Stimulated activated naive CD8-positive, alpha-beta T cell treated with anti-CD3 and anti-CD28 coated beads, Interleukin-15, amount 100 ng/mL, for 72 hours (primary cell): ENCODE measurements at regions not wholly inside any gene's neighbourhood (a gene's known extent, or its start where the extent isn't known, plus 50 kb on each side); places are given as distances from the start of the nearest gene placed in this dataset.
"Not testable (repeated sequence)": the region's sequence is repeated elsewhere in the genome, so short reads cannot be mapped to it uniquely, and the experiment has no call there.

Source experiments
- ATAC-seq: fragments of 150-1000 bp; cut with Tn5 transposase; 2 replicates; pipeline ENCODE4 v1.10.0; 2021; ENCODE audit warnings: mild to moderate bottlenecking, moderate library complexity
- DNase-seq, 2 donors: peaks; one replicate each; pipeline ENCODE4 v3.0.0; 2021 to 2022
- H3K27ac Mint-ChIP-seq, 2 donors: one replicate each; pipeline ENCODE4 v1.8.0; 2022; ENCODE audit warnings: mild to moderate bottlenecking in 2 of 2, mixed read lengths in 2 of 2, moderate library complexity in 2 of 2
- H3K27me3 Mint-ChIP-seq: one replicate; pipeline ENCODE4 v1.8.0; 2022; ENCODE audit warnings: mixed read lengths
- H3K4me1 Mint-ChIP-seq: one replicate; pipeline ENCODE4 v1.8.0; 2022; ENCODE audit warnings: mild to moderate bottlenecking, mixed read lengths
- H3K4me3 Mint-ChIP-seq, 2 donors: one replicate each; pipeline ENCODE4 v1.8.0; 2022; ENCODE audit warnings: mild to moderate bottlenecking in 2 of 2, mixed read lengths in 2 of 2, moderate library complexity in 1 of 2
- H3K9me3 Mint-ChIP-seq, 2 donors: one replicate each; pipeline ENCODE4 v1.8.0; 2022; ENCODE audit warnings: mixed read lengths in 2 of 2

- no peaks in the 10 kb centered on the region for H3K4me1 Mint-ChIP-seq
- ATAC-seq (no peak), DNase-seq (no peak)
- no peak overlapping the region for H3K27ac Mint-ChIP-seq
- no peaks in the 10 kb centered on the region for H3K27me3 Mint-ChIP-seq
- H3K9me3 Mint-ChIP-seq, result peaks cover 0 to 5% of the 10 kb centered on the region in 2 donors
- H3K4me3 Mint-ChIP-seq, result no peak overlapping the region
These were observed 81.3 kb upstream of the AGR3 start for GRCh38 chr7:16963044-16963443.

GRCh38 chr7:16965697-16966096, 83.9 kb upstream of the AGR3 start:
- ATAC-seq, H3K9me3 Mint-ChIP-seq: not testable (repeated sequence)

DNA sequence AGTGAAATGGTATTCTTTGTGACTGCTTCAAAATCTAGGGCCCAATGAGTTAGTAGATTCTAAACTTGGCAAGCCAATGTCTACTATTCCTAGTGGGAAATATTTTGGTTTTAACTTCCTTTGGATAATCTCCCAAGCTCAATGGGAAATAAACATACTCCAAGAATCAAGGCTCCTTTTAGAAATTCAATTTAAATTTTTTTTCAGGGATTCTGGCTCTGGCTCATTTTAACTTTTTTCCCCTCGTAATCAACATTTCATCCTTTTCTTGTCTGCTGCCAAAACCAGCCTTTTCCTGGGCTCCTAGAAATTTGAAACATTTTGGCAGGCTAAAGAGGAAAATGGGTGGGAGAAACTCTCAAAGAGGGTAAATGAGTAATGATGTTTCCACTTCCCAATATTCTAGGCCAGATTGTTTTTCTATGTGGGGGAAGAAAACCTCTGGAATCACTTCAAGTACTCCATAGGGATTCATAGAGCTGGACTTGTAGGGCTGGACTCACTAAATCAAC, 85.6 kb upstream of the AGR3 start:
- ATAC-seq (no peak), DNase-seq (no peak)
- H3K9me3 Mint-ChIP-seq, result no peaks in the 10 kb centered on the region
- H3K4me3 Mint-ChIP-seq, result no peak overlapping the region
- peaks cover 13% of the 10 kb centered on the region for H3K27me3 Mint-ChIP-seq
- H3K4me1 Mint-ChIP-seq, result no peaks in the 10 kb centered on the region
- H3K27ac Mint-ChIP-seq, result no peak overlapping the region

More at GRCh38 chr7:16965697-16966096, 83.9 kb upstream of the AGR3 start:
- DNase-seq, H3K27ac Mint-ChIP-seq, H3K4me3 Mint-ChIP-seq, H3K27me3 Mint-ChIP-seq, H3K4me1 Mint-ChIP-seq: not testable (repeated sequence)

DNA sequence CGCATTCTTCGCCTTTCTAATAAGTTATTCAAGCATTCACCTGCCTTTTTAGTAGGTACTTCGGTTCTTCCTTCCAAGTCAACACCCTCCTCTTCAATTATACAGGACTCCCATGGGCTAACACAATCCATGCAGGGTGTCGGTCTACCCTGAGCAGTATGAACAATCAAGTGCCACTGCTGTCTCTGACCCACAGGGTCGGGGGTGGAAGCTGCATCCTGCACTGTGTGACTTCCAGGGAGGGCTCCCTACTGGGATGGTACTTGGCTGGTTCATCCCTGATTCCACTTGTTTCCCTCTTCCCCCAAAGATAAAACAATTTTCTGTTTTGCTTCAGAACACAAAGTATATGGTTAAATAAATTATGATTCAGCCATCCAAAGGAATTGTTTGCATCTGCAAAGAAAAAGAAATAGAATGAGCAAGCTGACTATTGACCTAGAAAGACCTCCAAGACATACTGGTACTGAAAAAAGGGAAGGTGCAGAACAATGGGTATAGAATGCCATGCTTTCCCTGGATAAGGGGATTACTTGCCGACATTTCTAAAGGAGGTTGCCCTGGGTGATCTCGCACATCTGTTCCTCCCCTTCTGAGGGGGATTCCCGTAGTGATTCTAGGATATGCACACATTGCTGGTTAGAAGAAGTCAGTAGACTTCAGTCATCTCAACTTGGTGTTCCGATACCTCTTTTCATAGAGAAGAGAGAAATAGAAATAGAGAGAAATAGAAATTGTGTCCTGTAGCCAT, 89.1 kb upstream of the AGR3 start:
- DNase-seq (no peak), ATAC-seq (no peak)
- Mint-ChIP-seq H3K9me3 (no peaks in the 10 kb centered on the region), H3K27me3 (peaks cover 13% of the 10 kb centered on the region), H3K4me3 (no peak overlapping the region), H3K27ac (no peak overlapping the region), H3K4me1 (no peaks in the 10 kb centered on the region)

- H3K27ac Mint-ChIP-seq, result no peak overlapping the region
- H3K4me1 Mint-ChIP-seq, result no peaks in the 10 kb centered on the region
- no peak for DNase-seq
- no peaks in the 10 kb centered on the region for H3K9me3 Mint-ChIP-seq
- peaks cover 17% of the 10 kb centered on the region for H3K27me3 Mint-ChIP-seq
- H3K4me3 Mint-ChIP-seq, result no peak overlapping the region
- ATAC-seq, result peak; percentile 39
These were observed 93.9 kb upstream of the AGR3 start for GRCh38 chr7:16975712-16976111.

DNA sequence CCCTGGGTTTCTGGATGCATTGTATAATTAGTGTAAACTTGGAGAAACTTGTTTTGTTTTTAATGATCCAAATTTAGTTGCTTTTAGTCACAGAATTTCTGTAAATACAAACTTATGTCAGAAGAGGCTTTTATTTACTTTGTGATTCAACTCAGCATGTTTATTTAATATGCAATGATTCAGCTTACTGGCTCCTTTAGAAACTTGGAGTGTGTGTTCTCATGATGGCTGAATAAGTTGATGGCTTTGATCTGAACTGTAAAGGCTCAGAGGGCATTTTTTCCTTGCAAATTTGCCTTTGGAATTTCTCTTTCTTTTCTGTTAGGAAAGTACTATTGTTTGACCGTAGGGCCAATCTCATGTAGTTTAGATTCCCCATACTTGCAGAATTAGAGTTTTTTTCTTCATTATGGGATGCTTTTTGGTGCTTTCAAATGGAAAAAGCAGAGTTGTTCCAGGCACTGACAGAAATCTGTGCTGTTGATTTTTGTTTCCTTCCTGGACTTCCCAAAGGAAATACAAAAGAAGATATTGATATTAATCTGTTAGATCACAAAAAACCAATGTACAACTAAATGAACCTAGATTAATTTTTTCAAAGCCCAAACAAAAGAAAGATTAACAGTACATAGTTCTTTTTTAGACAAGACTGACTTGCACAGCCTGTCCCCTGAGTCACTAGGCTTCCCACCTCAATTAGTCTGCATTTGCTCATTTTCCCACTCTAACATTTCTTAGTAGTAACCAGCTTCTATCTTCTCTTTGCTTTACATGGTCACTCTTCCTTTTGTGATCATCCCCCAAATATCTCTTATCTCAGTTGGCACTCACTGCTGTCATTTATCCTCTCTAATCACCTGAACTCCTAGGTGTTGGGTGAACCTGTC, 96.8 kb upstream of the AGR3 start:
- H3K4me3 Mint-ChIP-seq, result no peak overlapping the region
- peak overlapping the region in 1 of 2 donors; percentile 7 for H3K27ac Mint-ChIP-seq
- DNase-seq (no peak), ATAC-seq (no peak)
- peaks cover 17% of the 10 kb centered on the region for H3K27me3 Mint-ChIP-seq
- no peaks in the 10 kb centered on the region for H3K9me3 Mint-ChIP-seq
- H3K4me1 Mint-ChIP-seq, result peaks cover 10% of the 10 kb centered on the region

DNA sequence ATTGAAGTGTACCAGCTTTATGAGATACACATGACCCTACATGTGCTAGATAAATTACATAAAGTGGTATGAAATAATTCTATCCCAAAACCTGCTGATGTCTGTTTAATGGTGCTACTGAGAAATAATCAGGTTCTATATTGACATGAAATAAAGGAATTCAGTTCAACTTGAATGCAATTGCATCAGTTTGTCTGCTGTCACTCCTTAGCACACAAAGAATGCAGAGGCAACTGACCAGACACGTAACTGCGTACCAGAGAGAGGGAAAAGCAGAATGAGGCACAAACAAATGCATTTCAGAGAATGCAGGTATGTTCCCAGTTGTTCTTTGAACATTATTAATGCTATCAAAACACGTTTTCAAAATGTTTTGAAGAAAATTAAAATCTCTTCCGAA, 98.8 kb upstream of the AGR3 start:
- peaks cover 21% of the 10 kb centered on the region for H3K27me3 Mint-ChIP-seq
- ATAC-seq, result no peak
- no peak overlapping the region for H3K4me3 Mint-ChIP-seq
- H3K27ac Mint-ChIP-seq, result no peak overlapping the region
- no peaks in the 10 kb centered on the region for H3K9me3 Mint-ChIP-seq
- peaks cover 10% of the 10 kb centered on the region for H3K4me1 Mint-ChIP-seq
- no peak for DNase-seq

- Mint-ChIP-seq H3K4me3 (peak overlapping the region; percentile 20 to 28), H3K27ac (peak overlapping the region in 1 of 2 donors; percentile 17), H3K9me3 (no peaks in the 10 kb centered on the region), H3K4me1 (peaks cover 10% of the 10 kb centered on the region), H3K27me3 (peaks cover 32% of the 10 kb centered on the region)
- ATAC-seq (no peak), DNase-seq (peak; percentile 7 to 21)
These were observed 101.0 kb upstream of the AGR3 start for GRCh38 chr7:16982640-16983350.

DNA sequence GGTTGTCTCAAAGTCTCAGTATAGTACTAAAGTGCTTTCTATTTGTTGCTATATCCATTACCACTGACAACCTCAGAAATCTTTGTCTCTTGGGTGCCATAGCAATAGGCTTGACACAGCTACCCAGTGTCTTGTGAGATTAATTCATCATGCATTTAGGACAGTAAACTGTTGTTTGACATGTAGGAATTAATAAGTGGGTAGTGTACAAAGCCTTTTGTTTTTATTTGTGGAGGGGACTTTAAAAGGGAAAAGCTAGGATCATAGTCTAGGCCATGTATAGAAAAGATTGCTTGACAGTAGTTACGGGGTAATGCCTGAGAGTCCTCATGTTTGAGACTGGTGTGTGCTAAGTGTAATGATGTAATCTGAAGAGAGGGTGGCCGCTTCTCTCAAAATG, 102.6 kb upstream of the AGR3 start:
- Mint-ChIP-seq H3K4me1 (peaks cover 10% of the 10 kb centered on the region), H3K4me3 (no peak overlapping the region), H3K27ac (no peak overlapping the region), H3K27me3 (peaks cover 33% of the 10 kb centered on the region), H3K9me3 (no peaks in the 10 kb centered on the region)
- ATAC-seq (no peak), DNase-seq (no peak)

GRCh38 chr7:16985621-16986020, 103.8 kb upstream of the AGR3 start:
- Mint-ChIP-seq H3K27me3 (peaks cover 40% of the 10 kb centered on the region), H3K9me3 (no peaks in the 10 kb centered on the region), H3K4me3 (no peak overlapping the region), H3K4me1 (peaks cover 10% of the 10 kb centered on the region), H3K27ac (peak overlapping the region in 1 of 2 donors; percentile 57)
- no peak for DNase-seq
- no peak for ATAC-seq

GRCh38 chr7:16986755-16987154, 105.0 kb upstream of the AGR3 start:
- no peaks in the 10 kb centered on the region for H3K9me3 Mint-ChIP-seq
- DNase-seq (no peak), ATAC-seq (no peak)
- H3K4me1 Mint-ChIP-seq, result peaks cover 10% of the 10 kb centered on the region
- no peak overlapping the region for H3K4me3 Mint-ChIP-seq
- peaks cover 40% of the 10 kb centered on the region for H3K27me3 Mint-ChIP-seq
- no peak overlapping the region for H3K27ac Mint-ChIP-seq

DNA sequence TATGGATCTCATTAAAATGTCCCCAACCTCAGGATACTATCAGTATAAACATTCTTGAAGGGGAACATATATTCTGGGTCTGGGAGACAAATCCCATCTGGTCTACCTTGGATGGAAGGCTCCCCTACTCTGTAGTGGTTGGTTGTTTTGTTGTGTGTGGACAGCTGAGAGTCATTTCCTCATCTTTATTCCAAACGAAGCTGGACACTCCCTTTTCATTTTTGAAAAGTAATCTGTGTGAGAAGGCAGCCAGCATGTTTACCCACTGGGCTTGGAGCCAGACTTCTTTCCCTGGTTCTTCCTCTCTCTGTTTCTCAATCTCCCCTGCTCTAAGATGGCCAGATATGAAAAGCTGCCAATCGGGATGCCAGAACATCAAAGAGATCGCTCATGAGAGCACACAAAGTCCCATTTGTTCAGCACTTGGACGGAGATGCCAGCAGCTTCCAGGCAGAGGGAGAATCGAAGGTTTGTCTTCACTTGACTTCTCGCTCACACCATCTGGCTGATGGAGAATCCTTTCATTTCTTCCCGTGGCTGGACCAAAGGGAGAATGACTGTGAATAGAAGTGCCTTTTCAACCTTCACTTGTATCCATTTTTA, 108.1 kb upstream of the AGR3 start:
- Mint-ChIP-seq H3K4me3 (no peak overlapping the region), H3K4me1 (no peaks in the 10 kb centered on the region), H3K27ac (no peak overlapping the region), H3K27me3 (peaks cover 31% of the 10 kb centered on the region), H3K9me3 (peaks cover 0 to 1% of the 10 kb centered on the region in 2 donors)
- DNase-seq (no peak), ATAC-seq (no peak)

DNA sequence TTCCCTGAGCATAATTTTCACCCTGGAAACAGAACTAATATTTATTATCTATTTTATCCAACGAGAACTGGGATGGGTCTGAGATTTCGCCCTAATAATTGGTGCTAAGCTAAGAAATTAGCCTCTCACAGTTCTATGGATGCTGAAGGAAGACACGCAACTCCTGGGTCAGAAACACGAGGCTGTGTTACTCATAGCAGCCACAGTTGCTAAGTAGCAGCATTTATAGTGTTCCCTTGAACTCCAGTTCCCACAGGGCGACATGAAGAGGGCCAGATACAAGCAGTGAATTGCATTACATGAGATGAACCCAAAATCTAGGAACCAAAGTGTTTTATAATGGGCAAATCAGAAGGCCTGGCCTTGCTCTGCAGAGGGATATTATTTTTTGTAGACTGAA, 109.8 kb upstream of the AGR3 start:
- Mint-ChIP-seq H3K9me3 (peaks cover 6 to 9% of the 10 kb centered on the region in 2 donors), H3K27ac (no peak overlapping the region), H3K4me1 (no peaks in the 10 kb centered on the region), H3K27me3 (peaks cover 24% of the 10 kb centered on the region), H3K4me3 (no peak overlapping the region)
- ATAC-seq (no peak), DNase-seq (no peak)

GRCh38 chr7:16993543-16993942, 111.8 kb upstream of the AGR3 start:
- DNase-seq, result no peak
- H3K27ac Mint-ChIP-seq, result no peak overlapping the region
- H3K4me1 Mint-ChIP-seq, result no peaks in the 10 kb centered on the region
- H3K4me3 Mint-ChIP-seq, result no peak overlapping the region
- H3K9me3 Mint-ChIP-seq, result peaks cover 23 to 26% of the 10 kb centered on the region in 2 donors
- no peak for ATAC-seq
- H3K27me3 Mint-ChIP-seq, result peaks cover 23% of the 10 kb centered on the region

- peaks cover 15% of the 10 kb centered on the region for H3K4me1 Mint-ChIP-seq
- no peak overlapping the region for H3K27ac Mint-ChIP-seq
- H3K4me3 Mint-ChIP-seq, result no peak overlapping the region
- ATAC-seq (no peak), DNase-seq (no peak)
- H3K27me3 Mint-ChIP-seq, result peaks cover 9% of the 10 kb centered on the region
- H3K9me3 Mint-ChIP-seq, result peaks cover 23 to 26% of the 10 kb centered on the region in 2 donors
These were observed 116.8 kb upstream of the AGR3 start for GRCh38 chr7:16998481-16999051.
